SH-SY5Y (cell line): ENCODE measurements at regions not wholly inside any gene's neighbourhood (a gene's known extent, or its start where the extent isn't known, plus 50 kb on each side); places are given as distances from the start of the nearest gene placed in this dataset.

Experiments used
- GATA2 ChIP-seq: IDR thresholded peaks from 2 replicates; pipeline ENCODE4 v1.6.1; 2011; ENCODE audit warnings: mild to moderate bottlenecking, low read depth, low read length
- GATA3 ChIP-seq: IDR thresholded peaks from 2 replicates; pipeline ENCODE4 v1.6.1; 2011; ENCODE audit warnings: low read depth, mild to moderate bottlenecking, low read length, moderate library complexity

GRCh38 chr6:126923807-126924206 is 194.7 kb upstream of the RSPO3 start:
- TF ChIP-seq GATA2 (no peak), GATA3 (no peak)

GRCh38 chr6:126926926-126927325 is 191.5 kb upstream of the RSPO3 start:
- no peak for TF ChIP-seq GATA3

- TF ChIP-seq GATA2: no peak
- TF ChIP-seq GATA3: no peak
These were observed 190.6 kb upstream of the RSPO3 start for GRCh38 chr6:126927841-126928240.

- no peak for TF ChIP-seq GATA3
- TF ChIP-seq GATA2: no peak
These were observed 181.0 kb upstream of the RSPO3 start for GRCh38 chr6:126937426-126937825.

GRCh38 chr6:126939784-126940183 is 178.7 kb upstream of the RSPO3 start:
- TF ChIP-seq GATA3 (no peak), GATA2 (no peak)

- no peak for TF ChIP-seq GATA3
These were observed 176.7 kb upstream of the RSPO3 start for GRCh38 chr6:126941751-126942150.

GRCh38 chr6:126944512-126944911 is 174.0 kb upstream of the RSPO3 start:
- TF ChIP-seq GATA2: no peak
- TF ChIP-seq GATA3: no peak

- TF ChIP-seq GATA2: no peak
- TF ChIP-seq GATA3: no peak
These were observed 173.3 kb upstream of the RSPO3 start for GRCh38 chr6:126945150-126945685.

GRCh38 chr6:126945812-126946360 is 172.6 kb upstream of the RSPO3 start:
- no peak for TF ChIP-seq GATA2
- TF ChIP-seq GATA3: no peak

- no peak for TF ChIP-seq GATA3
- TF ChIP-seq GATA2: no peak
These were observed 171.4 kb upstream of the RSPO3 start for GRCh38 chr6:126947070-126947469.

- TF ChIP-seq GATA3 (no peak), GATA2 (no peak)
These were observed 168.7 kb upstream of the RSPO3 start for GRCh38 chr6:126949786-126950185.

GRCh38 chr6:126955621-126956020 is 162.8 kb upstream of the RSPO3 start:
- TF ChIP-seq GATA2 (no peak), GATA3 (no peak)

- TF ChIP-seq GATA3 (no peak), GATA2 (no peak)
These were observed 160.8 kb upstream of the RSPO3 start for GRCh38 chr6:126957721-126958120.

GRCh38 chr6:126959765-126960164 is 158.7 kb upstream of the RSPO3 start:
- TF ChIP-seq GATA2 (no peak), GATA3 (no peak)

GRCh38 chr6:126963077-126963809 is 155.2 kb upstream of the RSPO3 start:
- TF ChIP-seq GATA3 (no peak), GATA2 (no peak)
